Memory B cell (primary cell): ENCODE measurements at regions not wholly inside any gene's neighbourhood (a gene's known extent, or its start where the extent isn't known, plus 50 kb on each side); places are given as distances from the start of the nearest gene placed in this dataset.
"Not testable (repeated sequence)": the region's sequence is repeated elsewhere in the genome, so short reads cannot be mapped to it uniquely, and the experiment has no call there.

ENCODE experiments used
- ATAC-seq: fragments of 150-1000 bp; cut with Tn5 transposase; 2 replicates; pipeline ENCODE4 v1.10.0; 2021; ENCODE audit warnings: low read depth, mild to moderate bottlenecking, moderate library complexity
- DNase-seq, 2 donors: peaks; one replicate each; pipeline ENCODE4 v3.0.0; 2022; ENCODE audit warnings: low spot score in 2 of 2
- H3K27ac Mint-ChIP-seq: one replicate; pipeline ENCODE4 v1.8.0; 2022; ENCODE audit warnings: mild to moderate bottlenecking, moderate library complexity, mixed read lengths
- H3K27me3 Mint-ChIP-seq: one replicate; pipeline ENCODE4 v1.8.0; 2022; ENCODE audit warnings: mixed read lengths
- H3K36me3 Mint-ChIP-seq: one replicate; pipeline ENCODE4 v1.8.0; 2022; ENCODE audit warnings: mild to moderate bottlenecking, mixed read lengths
- H3K4me1 Mint-ChIP-seq: one replicate; pipeline ENCODE4 v1.8.0; 2022; ENCODE audit warnings: mixed read lengths
- H3K4me3 Mint-ChIP-seq: one replicate; pipeline ENCODE4 v1.8.0; 2022; ENCODE audit warnings: mild to moderate bottlenecking, moderate library complexity, mixed read lengths
- H3K9me3 Mint-ChIP-seq: one replicate; pipeline ENCODE4 v1.8.0; 2022; ENCODE audit warnings: mixed read lengths

DNA sequence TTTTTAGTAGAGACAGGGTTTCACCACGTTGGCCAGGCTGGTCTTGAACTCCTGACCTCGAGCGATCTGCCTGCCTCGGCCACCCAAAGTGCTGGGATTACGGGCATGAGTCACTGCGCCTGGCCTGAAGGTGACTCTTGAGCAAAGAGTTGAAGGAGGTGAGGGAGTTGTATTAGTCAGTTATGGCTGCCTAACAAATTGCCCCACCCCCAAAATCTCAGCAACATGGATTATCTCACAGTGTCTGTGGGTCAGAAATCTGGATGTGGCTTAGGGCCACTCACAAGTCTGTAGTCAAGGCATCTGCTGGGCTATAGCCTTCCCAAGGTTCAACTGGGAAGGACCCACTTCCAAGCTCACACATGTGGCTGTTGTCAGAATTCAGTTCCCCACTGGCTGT lies 52.8 kb upstream of the ADGRE5 start:
- ATAC-seq (no peak), DNase-seq (no peak)
- Mint-ChIP-seq H3K27me3 (peaks cover 2% of the 10 kb centered on the region), H3K36me3 (peaks cover 4% of the 10 kb centered on the region), H3K4me1 (no peaks in the 10 kb centered on the region), H3K27ac (no peak overlapping the region), H3K4me3 (no peak overlapping the region), H3K9me3 (no peaks in the 10 kb centered on the region)

GRCh38 chr19:14327061-14327460 lies 54.2 kb upstream of the ADGRE5 start:
- H3K27ac Mint-ChIP-seq, H3K9me3 Mint-ChIP-seq, DNase-seq, H3K4me1 Mint-ChIP-seq, H3K4me3 Mint-ChIP-seq, ATAC-seq, H3K27me3 Mint-ChIP-seq, H3K36me3 Mint-ChIP-seq: not testable (repeated sequence)

DNA sequence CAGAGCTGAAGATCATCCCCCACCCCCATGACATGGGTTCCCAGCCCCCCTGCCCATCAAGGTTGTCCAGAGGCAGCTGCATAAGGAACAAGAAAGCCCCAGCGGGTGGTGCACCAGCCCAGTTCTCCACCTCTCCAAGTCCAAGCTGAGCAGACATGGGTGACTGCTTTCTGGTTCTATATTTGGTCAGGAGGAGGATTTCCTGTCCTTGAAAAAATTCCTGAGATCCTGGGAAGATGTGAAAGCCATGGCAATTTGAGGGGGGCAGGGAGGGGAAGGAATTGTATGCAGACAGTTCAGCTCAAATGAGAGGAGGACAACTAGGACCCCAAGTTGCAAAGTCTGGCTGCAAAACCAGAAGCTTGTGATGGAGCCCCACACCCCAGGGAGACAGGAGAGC lies 55.4 kb upstream of the ADGRE5 start:
- H3K36me3 Mint-ChIP-seq: peaks cover 8% of the 10 kb centered on the region
- no peak for ATAC-seq
- H3K27ac Mint-ChIP-seq: no peak overlapping the region
- no peak for DNase-seq
- H3K9me3 Mint-ChIP-seq: no peaks in the 10 kb centered on the region
- peaks cover 2% of the 10 kb centered on the region for H3K27me3 Mint-ChIP-seq
- no peak overlapping the region for H3K4me3 Mint-ChIP-seq
- no peaks in the 10 kb centered on the region for H3K4me1 Mint-ChIP-seq

- no peaks in the 10 kb centered on the region for H3K9me3 Mint-ChIP-seq
- no peak overlapping the region for H3K4me3 Mint-ChIP-seq
- ATAC-seq (no peak), DNase-seq (no peak)
- H3K36me3 Mint-ChIP-seq: peaks cover 8% of the 10 kb centered on the region
- no peaks in the 10 kb centered on the region for H3K4me1 Mint-ChIP-seq
- H3K27me3 Mint-ChIP-seq: peaks cover 2% of the 10 kb centered on the region
- no peak overlapping the region for H3K27ac Mint-ChIP-seq
These were observed 56.1 kb upstream of the ADGRE5 start for GRCh38 chr19:14325134-14325533.

GRCh38 chr19:14322889-14323463 lies 58.3 kb upstream of the ADGRE5 start:
- ATAC-seq: no peak
- no peak for DNase-seq
- Mint-ChIP-seq H3K27me3 (no peaks in the 10 kb centered on the region), H3K9me3 (no peaks in the 10 kb centered on the region), H3K4me3 (no peak overlapping the region), H3K36me3 (peaks cover 9% of the 10 kb centered on the region), H3K27ac (no peak overlapping the region), H3K4me1 (no peaks in the 10 kb centered on the region)

- Mint-ChIP-seq H3K36me3 (peaks cover 8% of the 10 kb centered on the region), H3K27ac (no peak overlapping the region), H3K4me1 (no peaks in the 10 kb centered on the region), H3K9me3 (no peaks in the 10 kb centered on the region), H3K4me3 (no peak overlapping the region), H3K27me3 (no peaks in the 10 kb centered on the region)
- no peak for DNase-seq
- no peak for ATAC-seq
These were observed 61.0 kb upstream of the ADGRE5 start for GRCh38 chr19:14320253-14320652.

- H3K4me3 Mint-ChIP-seq, H3K27ac Mint-ChIP-seq, H3K27me3 Mint-ChIP-seq, DNase-seq, H3K36me3 Mint-ChIP-seq, H3K9me3 Mint-ChIP-seq, ATAC-seq, H3K4me1 Mint-ChIP-seq: not testable (repeated sequence)
These were observed 61.5 kb upstream of the ADGRE5 start for GRCh38 chr19:14319720-14320119.

- Mint-ChIP-seq H3K4me3 (no peak overlapping the region), H3K27ac (no peak overlapping the region), H3K9me3 (no peaks in the 10 kb centered on the region), H3K36me3 (peaks cover 11% of the 10 kb centered on the region), H3K27me3 (no peaks in the 10 kb centered on the region), H3K4me1 (no peaks in the 10 kb centered on the region)
- DNase-seq: no peak
- ATAC-seq: no peak
These were observed 62.4 kb upstream of the ADGRE5 start for GRCh38 chr19:14318873-14319272.

DNA sequence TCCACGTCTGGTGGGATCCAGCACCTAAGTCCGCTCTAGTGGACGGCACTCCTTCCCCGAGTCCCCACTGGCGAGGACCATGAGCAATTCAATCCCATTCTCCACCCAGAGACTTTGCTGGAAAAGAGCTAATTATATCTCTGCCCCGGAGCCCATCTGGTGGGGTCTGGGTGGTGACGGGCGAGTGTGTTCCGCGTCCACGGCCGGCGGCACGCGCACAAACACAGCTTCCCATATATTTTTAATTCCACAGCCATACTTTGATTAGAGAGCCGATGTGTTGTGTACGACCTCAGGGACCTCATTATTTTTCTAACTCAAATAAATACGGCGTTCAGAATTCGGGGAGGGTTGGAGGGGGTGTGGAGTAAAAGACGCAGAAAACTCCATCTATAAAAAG lies 64.1 kb upstream of the ADGRE5 start:
- DNase-seq (no peak), ATAC-seq (no peak)
- no peaks in the 10 kb centered on the region for H3K9me3 Mint-ChIP-seq
- H3K27ac Mint-ChIP-seq: no peak overlapping the region
- H3K27me3 Mint-ChIP-seq: no peaks in the 10 kb centered on the region
- H3K4me3 Mint-ChIP-seq: no peak overlapping the region
- peaks cover 8% of the 10 kb centered on the region for H3K36me3 Mint-ChIP-seq
- H3K4me1 Mint-ChIP-seq: no peaks in the 10 kb centered on the region

- Mint-ChIP-seq H3K27me3 (no peaks in the 10 kb centered on the region), H3K36me3 (peaks cover 7% of the 10 kb centered on the region), H3K9me3 (no peaks in the 10 kb centered on the region), H3K4me3 (no peak overlapping the region), H3K4me1 (no peaks in the 10 kb centered on the region), H3K27ac (no peak overlapping the region)
- DNase-seq (no peak), ATAC-seq (no peak)
These were observed 65.8 kb upstream of the ADGRE5 start for GRCh38 chr19:14315433-14315832.

GRCh38 chr19:14310055-14310454 lies 71.2 kb upstream of the ADGRE5 start:
- H3K36me3 Mint-ChIP-seq: peaks cover 9% of the 10 kb centered on the region
- peak overlapping the region; percentile 22 for H3K4me3 Mint-ChIP-seq
- DNase-seq (no peak), ATAC-seq (peak; percentile 94)
- no peaks in the 10 kb centered on the region for H3K27me3 Mint-ChIP-seq
- H3K27ac Mint-ChIP-seq: peak overlapping the region; percentile 9
- H3K4me1 Mint-ChIP-seq: peaks cover 8% of the 10 kb centered on the region
- H3K9me3 Mint-ChIP-seq: peaks cover 3% of the 10 kb centered on the region

DNA sequence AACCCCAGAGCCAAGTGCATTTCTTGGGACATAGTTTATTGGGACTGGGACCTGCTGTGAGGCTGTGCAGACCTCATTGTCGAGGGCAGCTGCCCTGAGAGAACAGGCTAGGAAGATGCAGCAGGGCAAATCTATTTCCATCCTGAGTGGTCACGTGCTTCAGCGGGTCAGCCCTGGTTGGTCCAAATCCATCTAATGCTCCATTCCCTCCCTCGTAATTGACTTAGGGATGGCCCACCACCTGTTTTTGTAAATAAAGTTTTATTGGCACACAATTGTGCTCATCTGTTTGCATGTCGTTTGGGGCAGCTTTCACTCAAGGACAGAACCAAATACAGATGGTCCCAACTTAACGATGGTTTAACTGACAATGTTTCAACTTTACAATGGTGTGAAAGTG lies 75.5 kb upstream of the ADGRE5 start:
- ATAC-seq (no peak), DNase-seq (no peak)
- Mint-ChIP-seq H3K4me3 (no peak overlapping the region), H3K36me3 (peaks cover 10% of the 10 kb centered on the region), H3K27me3 (peaks cover 3% of the 10 kb centered on the region), H3K9me3 (peaks cover 3% of the 10 kb centered on the region), H3K27ac (no peak overlapping the region), H3K4me1 (peaks cover 8% of the 10 kb centered on the region)

DNA sequence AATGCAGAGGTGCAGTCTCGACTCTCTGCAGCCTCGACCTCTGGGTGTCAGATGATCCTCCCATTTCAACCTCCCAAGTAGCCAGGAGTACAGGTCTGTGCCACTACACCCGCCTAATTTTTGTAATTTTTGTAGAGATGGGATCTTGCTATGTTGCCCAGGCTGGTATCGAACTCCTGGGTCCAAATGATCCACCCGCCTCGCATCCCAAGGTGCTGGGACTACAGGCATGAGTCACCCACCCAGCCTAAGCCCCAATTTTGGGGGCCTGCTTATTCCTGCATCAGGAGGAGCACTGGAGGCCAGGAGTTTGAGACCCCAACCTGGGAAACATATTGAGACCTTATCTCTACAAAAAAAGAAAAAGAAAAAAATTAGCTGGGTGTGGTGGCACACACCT lies 80.1 kb upstream of the ADGRE5 start:
- DNase-seq (no peak), ATAC-seq (no peak)
- H3K9me3 Mint-ChIP-seq: no peaks in the 10 kb centered on the region
- H3K4me3 Mint-ChIP-seq: no peak overlapping the region
- peaks cover 5% of the 10 kb centered on the region for H3K36me3 Mint-ChIP-seq
- H3K27ac Mint-ChIP-seq: no peak overlapping the region
- no peaks in the 10 kb centered on the region for H3K4me1 Mint-ChIP-seq
- H3K27me3 Mint-ChIP-seq: peaks cover 5% of the 10 kb centered on the region

DNA sequence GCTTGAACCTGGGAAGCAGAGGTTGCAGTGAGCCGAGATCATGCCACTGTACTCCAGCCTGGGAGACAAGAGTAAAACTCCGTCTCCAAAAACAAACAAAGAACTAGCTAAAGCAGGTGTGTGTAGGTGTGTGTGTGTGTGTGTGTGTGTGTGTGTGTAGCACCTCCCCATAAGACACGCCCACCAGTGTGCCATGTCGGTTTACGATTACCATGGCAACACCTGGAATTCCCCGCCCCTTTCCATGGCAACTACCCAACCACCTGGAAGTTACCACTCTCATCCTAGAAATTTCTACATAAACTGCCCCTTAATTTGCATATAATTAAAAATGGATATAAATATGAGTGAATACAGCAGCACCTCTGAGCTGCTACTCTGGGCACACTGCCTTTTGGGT lies 80.9 kb upstream of the ADGRE5 start:
- ATAC-seq: no peak
- no peak overlapping the region for H3K27ac Mint-ChIP-seq

DNA sequence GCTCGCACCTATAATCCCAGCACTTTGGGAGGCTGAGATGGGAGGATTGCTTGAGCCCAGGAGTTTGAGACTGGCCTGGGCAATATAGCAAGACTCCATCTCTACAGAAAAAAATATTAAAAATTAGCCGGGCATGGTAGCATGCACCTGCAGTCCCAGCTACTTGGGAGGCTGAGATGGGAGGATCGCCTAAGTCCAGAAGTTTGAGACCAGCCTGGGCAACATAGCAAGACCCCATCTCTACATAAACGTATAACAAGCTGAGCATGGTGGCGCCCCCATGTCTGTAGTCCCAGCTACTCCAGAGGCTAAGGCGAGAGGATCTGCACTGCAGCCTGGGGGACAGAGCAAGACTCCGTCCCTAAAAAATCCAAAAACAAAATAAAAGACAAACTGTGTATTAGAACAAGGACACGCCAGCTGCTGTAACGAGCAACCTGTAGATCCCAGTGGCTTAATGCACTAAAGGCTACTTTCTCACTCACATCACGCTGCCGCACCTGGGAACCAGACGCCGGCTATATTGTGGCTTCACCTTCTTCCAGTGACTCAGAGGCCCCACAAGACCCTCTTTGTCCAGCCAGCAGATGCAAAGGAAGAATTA lies 81.9 kb upstream of the ADGRE5 start:
- H3K36me3 Mint-ChIP-seq, H3K27me3 Mint-ChIP-seq, H3K4me3 Mint-ChIP-seq, H3K9me3 Mint-ChIP-seq, ATAC-seq, DNase-seq, H3K27ac Mint-ChIP-seq, H3K4me1 Mint-ChIP-seq: not testable (repeated sequence)

More for the DNA sequence above, 80.9 kb upstream of the ADGRE5 start:
- no peak for DNase-seq
- Mint-ChIP-seq H3K9me3 (no peaks in the 10 kb centered on the region), H3K36me3 (peaks cover 5% of the 10 kb centered on the region), H3K27me3 (peaks cover 6% of the 10 kb centered on the region), H3K4me1 (no peaks in the 10 kb centered on the region), H3K4me3 (no peak overlapping the region)
